ENCODE measurements at regions not wholly inside any gene's neighbourhood (a gene's known extent, or its start where the extent isn't known, plus 50 kb on each side); places are given as distances from the start of the nearest gene placed in this dataset.

DNA sequence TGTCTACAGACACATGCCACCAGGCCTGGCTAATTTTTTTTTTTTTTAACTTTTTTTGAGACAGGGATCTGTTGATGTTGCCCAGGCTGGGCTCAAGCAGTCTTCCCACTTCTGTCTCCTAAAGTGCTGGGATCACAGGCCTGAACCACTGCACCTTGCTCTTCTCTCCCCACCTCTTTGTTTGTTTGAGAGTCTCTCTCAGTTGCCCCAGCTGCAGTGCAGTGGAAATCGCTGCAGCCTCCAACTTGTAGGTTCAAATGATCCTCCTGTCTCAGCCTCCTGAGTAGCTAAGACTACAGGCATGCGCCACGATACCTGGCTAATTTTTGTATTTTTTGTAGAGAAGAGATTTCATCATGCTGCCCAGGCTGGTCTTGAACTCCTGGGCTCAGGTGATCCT lies 115.6 kb downstream of the LARP7 start:
- H3K9me1 ChIP-seq (replicated peaks; ENCODE audit: control insufficient read depth, extremely low read depth, insufficient read depth, low read length): no peaks in the 10 kb centered on the region
- H2AFZ ChIP-seq (ENCODE audit: low read depth, low read length): no peak overlapping the region
- H3K36me3 ChIP-seq (ENCODE audit: control insufficient read depth in 2 of 2, extremely low read depth in 1 of 2, insufficient read depth in 2 of 2, low read length in 2 of 2): no peaks in the 10 kb centered on the region
- intact Hi-C loops (cut with micrococcal nuclease) (no loop called here), dilution Hi-C loops (cut with MboI; ENCODE audit: extremely low pct_ligation_motif_present, low sequenced_read_pairs) (no loop called here)
- no peaks in the 10 kb centered on the region for H3K79me2 ChIP-seq (ENCODE audit: control insufficient read depth, insufficient read depth, low read length)
- TF ChIP-seq POLR2A (IDR thresholded peaks at IDR 0.05; ENCODE audit: low read depth, low read length) (no peak), POLR2AphosphoS5 (IDR thresholded peaks at IDR 0.05; ENCODE audit: insufficient read depth, low read depth, low read length) (no peak), GATA2 (IDR thresholded peaks at IDR 0.05; ENCODE audit: insufficient read depth, insufficient read length, low read depth, low read length) (no peak), MAX (IDR thresholded peaks at IDR 0.05; ENCODE audit: insufficient read depth, insufficient read length) (no peak), FOS (IDR thresholded peaks at IDR 0.05; ENCODE audit: borderline replicate concordance, insufficient read depth, low read length) (no peak), MYC (IDR thresholded peaks at IDR 0.05; ENCODE audit: low read depth, low read length) (no peak), JUN (IDR thresholded peaks at IDR 0.05; ENCODE audit: borderline replicate concordance, insufficient read depth, insufficient read length, low read depth) (no peak), EZH2 (IDR thresholded peaks at IDR 0.05; ENCODE audit: borderline replicate concordance, low read depth, low read length, severe bottlenecking) (no peak)
- TF ChIP-seq, protein P1, sequence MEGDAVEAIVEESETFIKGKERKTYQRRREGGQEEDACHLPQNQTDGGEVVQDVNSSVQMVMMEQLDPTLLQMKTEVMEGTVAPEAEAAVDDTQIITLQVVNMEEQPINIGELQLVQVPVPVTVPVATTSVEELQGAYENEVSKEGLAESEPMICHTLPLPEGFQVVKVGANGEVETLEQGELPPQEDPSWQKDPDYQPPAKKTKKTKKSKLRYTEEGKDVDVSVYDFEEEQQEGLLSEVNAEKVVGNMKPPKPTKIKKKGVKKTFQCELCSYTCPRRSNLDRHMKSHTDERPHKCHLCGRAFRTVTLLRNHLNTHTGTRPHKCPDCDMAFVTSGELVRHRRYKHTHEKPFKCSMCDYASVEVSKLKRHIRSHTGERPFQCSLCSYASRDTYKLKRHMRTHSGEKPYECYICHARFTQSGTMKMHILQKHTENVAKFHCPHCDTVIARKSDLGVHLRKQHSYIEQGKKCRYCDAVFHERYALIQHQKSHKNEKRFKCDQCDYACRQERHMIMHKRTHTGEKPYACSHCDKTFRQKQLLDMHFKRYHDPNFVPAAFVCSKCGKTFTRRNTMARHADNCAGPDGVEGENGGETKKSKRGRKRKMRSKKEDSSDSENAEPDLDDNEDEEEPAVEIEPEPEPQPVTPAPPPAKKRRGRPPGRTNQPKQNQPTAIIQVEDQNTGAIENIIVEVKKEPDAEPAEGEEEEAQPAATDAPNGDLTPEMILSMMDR (IDR thresholded peaks at IDR 0.05; ENCODE audit: extremely low read depth in 1 of 2, insufficient read depth in 1 of 2, low read depth in 1 of 2, low read length in 2 of 2): no peak
- no peak for FAIRE-seq
- POLR2A ChIA-PET: no interaction called here
- no peak for DNase-seq (ENCODE audit: low read depth, low spot score)
- H3K4me3 ChIP-seq (replicated peaks in 1 of 3; ENCODE audit: insufficient read depth in 1 of 3, low read depth in 1 of 3, low read length in 3 of 3): no peak overlapping the region
- H3K4me1 ChIP-seq (ENCODE audit: control insufficient read depth, extremely low read depth, insufficient read depth, low read length): no peaks in the 10 kb centered on the region
- H3K4me2 ChIP-seq (ENCODE audit: insufficient read depth, low read length): no peak overlapping the region
- no TSS peak for BruUV-seq (replicated peaks)
- H3K27me3 ChIP-seq (ENCODE audit: control insufficient read depth in 2 of 2, insufficient read depth in 2 of 2, low read length in 2 of 2): no peaks in the 10 kb centered on the region
- no peaks in the 10 kb centered on the region for H3K9me3 ChIP-seq (replicated peaks; ENCODE audit: control insufficient read depth, insufficient read depth, low read length)
- no peak overlapping the region for H3K9ac ChIP-seq (replicated peaks; ENCODE audit: extremely low read depth, insufficient read depth, low read length)
- no peaks in the 10 kb centered on the region for H4K20me1 ChIP-seq (replicated peaks; ENCODE audit: control insufficient read depth, extremely low read depth, insufficient read depth, low read length)
- CTCF ChIA-PET: interaction anchor here (2.0 kb wide), 1 partner anchor 11 kb away, joined by 9 read pairs; no protein-coding TSS in a partner anchor
- no peak overlapping the region for H3K27ac ChIP-seq (ENCODE audit: insufficient read depth, low read depth, low read length)
